ENCODE measurements at regions not wholly inside any gene's neighbourhood (a gene's known extent, or its start where the extent isn't known, plus 50 kb on each side); places are given as distances from the start of the nearest gene placed in this dataset.

DNA sequence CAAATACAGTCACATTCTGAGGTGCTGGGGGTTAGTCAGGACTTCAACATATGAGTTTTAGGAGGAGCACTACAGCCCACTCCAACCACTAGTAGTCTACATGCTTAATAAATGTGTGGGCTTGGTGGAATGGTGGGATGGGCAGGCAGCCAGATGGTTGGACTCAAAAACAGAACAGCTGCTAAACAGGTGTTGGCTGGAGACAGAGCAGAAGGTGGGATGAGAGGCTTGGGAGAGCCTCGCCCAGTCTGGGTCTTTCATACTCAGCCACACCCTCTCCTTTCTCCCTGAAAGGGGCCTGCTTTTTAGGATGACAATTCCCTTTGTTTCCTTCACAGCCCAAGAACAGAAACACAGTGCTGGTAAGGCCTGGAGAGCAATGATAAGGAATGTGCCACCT, 143.9 kb upstream of the KLHL29 start:
- Histone ChIP-seq H3K36me3 (ENCODE audit: control insufficient read depth, insufficient read depth, low read length) (no peaks in the 10 kb centered on the region), H3K4me3 (ENCODE audit: low read depth in 2 of 2, low read length in 2 of 2) (no peak overlapping the region), H3K9me3 (ENCODE audit: control insufficient read depth, insufficient read depth, low read depth, low read length) (no peaks in the 10 kb centered on the region), H3K27me3 (ENCODE audit: control insufficient read depth, insufficient read depth, low read length) (no peaks in the 10 kb centered on the region), H3K27ac (ENCODE audit: low read length) (no peak overlapping the region), H3K4me1 (ENCODE audit: control insufficient read depth, insufficient read depth, low read length) (no peaks in the 10 kb centered on the region)
- no TSS peak for BruUV-seq (replicated peaks)
- DNase-seq (ENCODE audit: low read depth, low spot score), result no peak
- intact Hi-C loops (cut with micrococcal nuclease; ENCODE audit: unreplicated experiment), result no loop called here
- ATAC-seq, result no peak
- in situ Hi-C loops (cut with HindIII; ENCODE audit: low pct_unique_long_range_greater_than_20kb, low sequenced_read_pairs), result no loop called here
- TF ChIP-seq, protein P1, sequence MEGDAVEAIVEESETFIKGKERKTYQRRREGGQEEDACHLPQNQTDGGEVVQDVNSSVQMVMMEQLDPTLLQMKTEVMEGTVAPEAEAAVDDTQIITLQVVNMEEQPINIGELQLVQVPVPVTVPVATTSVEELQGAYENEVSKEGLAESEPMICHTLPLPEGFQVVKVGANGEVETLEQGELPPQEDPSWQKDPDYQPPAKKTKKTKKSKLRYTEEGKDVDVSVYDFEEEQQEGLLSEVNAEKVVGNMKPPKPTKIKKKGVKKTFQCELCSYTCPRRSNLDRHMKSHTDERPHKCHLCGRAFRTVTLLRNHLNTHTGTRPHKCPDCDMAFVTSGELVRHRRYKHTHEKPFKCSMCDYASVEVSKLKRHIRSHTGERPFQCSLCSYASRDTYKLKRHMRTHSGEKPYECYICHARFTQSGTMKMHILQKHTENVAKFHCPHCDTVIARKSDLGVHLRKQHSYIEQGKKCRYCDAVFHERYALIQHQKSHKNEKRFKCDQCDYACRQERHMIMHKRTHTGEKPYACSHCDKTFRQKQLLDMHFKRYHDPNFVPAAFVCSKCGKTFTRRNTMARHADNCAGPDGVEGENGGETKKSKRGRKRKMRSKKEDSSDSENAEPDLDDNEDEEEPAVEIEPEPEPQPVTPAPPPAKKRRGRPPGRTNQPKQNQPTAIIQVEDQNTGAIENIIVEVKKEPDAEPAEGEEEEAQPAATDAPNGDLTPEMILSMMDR (IDR thresholded peaks at IDR 0.05), result no peak
- TF ChIP-seq, protein P2, sequence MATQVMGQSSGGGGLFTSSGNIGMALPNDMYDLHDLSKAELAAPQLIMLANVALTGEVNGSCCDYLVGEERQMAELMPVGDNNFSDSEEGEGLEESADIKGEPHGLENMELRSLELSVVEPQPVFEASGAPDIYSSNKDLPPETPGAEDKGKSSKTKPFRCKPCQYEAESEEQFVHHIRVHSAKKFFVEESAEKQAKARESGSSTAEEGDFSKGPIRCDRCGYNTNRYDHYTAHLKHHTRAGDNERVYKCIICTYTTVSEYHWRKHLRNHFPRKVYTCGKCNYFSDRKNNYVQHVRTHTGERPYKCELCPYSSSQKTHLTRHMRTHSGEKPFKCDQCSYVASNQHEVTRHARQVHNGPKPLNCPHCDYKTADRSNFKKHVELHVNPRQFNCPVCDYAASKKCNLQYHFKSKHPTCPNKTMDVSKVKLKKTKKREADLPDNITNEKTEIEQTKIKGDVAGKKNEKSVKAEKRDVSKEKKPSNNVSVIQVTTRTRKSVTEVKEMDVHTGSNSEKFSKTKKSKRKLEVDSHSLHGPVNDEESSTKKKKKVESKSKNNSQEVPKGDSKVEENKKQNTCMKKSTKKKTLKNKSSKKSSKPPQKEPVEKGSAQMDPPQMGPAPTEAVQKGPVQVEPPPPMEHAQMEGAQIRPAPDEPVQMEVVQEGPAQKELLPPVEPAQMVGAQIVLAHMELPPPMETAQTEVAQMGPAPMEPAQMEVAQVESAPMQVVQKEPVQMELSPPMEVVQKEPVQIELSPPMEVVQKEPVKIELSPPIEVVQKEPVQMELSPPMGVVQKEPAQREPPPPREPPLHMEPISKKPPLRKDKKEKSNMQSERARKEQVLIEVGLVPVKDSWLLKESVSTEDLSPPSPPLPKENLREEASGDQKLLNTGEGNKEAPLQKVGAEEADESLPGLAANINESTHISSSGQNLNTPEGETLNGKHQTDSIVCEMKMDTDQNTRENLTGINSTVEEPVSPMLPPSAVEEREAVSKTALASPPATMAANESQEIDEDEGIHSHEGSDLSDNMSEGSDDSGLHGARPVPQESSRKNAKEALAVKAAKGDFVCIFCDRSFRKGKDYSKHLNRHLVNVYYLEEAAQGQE (IDR thresholded peaks at IDR 0.05; ENCODE audit: insufficient read depth in 1 of 2, low read depth in 2 of 2, low read length in 1 of 2), result no peak
- TF ChIP-seq POLR2AphosphoS5 (IDR thresholded peaks at IDR 0.05; ENCODE audit: low read depth, low read length), result no peak
- POLR2A ChIA-PET, result no interaction called here
- CTCF ChIA-PET, result no interaction called here

DNA sequence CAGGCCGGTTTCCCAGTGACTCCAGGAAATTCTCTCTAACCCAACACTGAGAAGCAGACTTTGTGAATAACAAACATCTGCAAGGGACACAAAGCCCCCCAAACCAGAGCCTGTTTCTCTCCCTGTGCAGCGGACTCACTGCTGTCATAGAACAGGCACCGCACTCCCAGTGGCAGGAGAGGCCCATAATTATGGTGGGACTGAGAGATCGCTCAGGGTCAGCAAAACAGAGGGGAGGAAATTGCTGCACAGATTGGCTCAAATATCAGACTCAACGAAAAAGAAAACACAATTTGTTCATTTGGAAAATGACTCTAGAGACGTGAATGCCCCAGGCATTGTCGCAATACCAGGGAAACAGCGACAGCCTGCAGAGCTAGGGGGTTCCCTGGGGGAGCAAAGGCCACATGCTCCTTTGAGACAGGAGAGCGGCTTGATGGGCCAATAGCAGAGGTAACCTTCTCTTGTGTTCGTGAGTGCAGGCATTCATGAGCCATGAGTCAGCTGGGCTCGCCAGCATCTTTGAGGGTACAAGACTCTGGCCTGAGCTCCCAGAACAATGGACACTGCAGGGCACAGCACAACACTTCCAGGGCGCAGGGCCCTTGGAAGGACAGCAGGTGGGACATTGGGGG, 143.3 kb upstream of the KLHL29 start:
- H3K4me3 ChIP-seq (ENCODE audit: low read depth in 2 of 2, low read length in 2 of 2), result no peak overlapping the region
- DNase-seq (ENCODE audit: low read depth, low spot score) (no peak), ATAC-seq (no peak)
- ChIA-PET CTCF (no interaction called here), POLR2A (no interaction called here)
- intact Hi-C loops (cut with micrococcal nuclease; ENCODE audit: unreplicated experiment), result no loop called here
- BruUV-seq (replicated peaks), result no TSS peak
- H3K27me3 ChIP-seq (ENCODE audit: control insufficient read depth, insufficient read depth, low read length), result no peaks in the 10 kb centered on the region
- H3K9me3 ChIP-seq (ENCODE audit: control insufficient read depth, insufficient read depth, low read depth, low read length), result no peaks in the 10 kb centered on the region
- TF ChIP-seq POLR2AphosphoS5 (IDR thresholded peaks at IDR 0.05; ENCODE audit: low read depth, low read length) (no peak), SIN3A (IDR thresholded peaks at IDR 0.05; ENCODE audit: borderline replicate concordance, insufficient read depth, low read depth, low read length) (no peak), TCF7L2 (IDR thresholded peaks at IDR 0.05; ENCODE audit: low read depth, low read length) (no peak)
- TF ChIP-seq, protein P2 (IDR thresholded peaks at IDR 0.05; ENCODE audit: insufficient read depth in 1 of 2, low read depth in 2 of 2, low read length in 1 of 2), result no peak
- TF ChIP-seq, protein P1 (IDR thresholded peaks at IDR 0.05), result no peak
- H3K27ac ChIP-seq (ENCODE audit: low read length), result no peak overlapping the region
- no peaks in the 10 kb centered on the region for H3K4me1 ChIP-seq (ENCODE audit: control insufficient read depth, insufficient read depth, low read length)
- in situ Hi-C loops (cut with HindIII; ENCODE audit: low pct_unique_long_range_greater_than_20kb, low sequenced_read_pairs), result no loop called here
- H3K36me3 ChIP-seq (ENCODE audit: control insufficient read depth, insufficient read depth, low read length), result no peaks in the 10 kb centered on the region

Measured in Panc1 (cell line).